Keratinocyte (primary cell): ENCODE measurements at regions not wholly inside any gene's neighbourhood (a gene's known extent, or its start where the extent isn't known, plus 50 kb on each side); places are given as distances from the start of the nearest gene placed in this dataset.

Experiments used
- DNase-seq: peaks from one replicate; pipeline ENCODE4 v3.0.0-alpha.2; 2011; ENCODE audit warnings: low read depth, missing footprints, low spot score
- FAIRE-seq: peaks from 2 replicates; lab custom pipeline; 2011; peaks lifted over from hg19 to GRCh38; lab: Jason Lieb, UNC
- H2AFZ ChIP-seq: 2 replicates; pipeline ENCODE4 v1.6.0; 2012; ENCODE audit warnings: low read length, control low read depth, inconsistent platforms; ENCODE audit not compliant: control insufficient read depth
- H3K27ac ChIP-seq: 2 replicates; pipeline ENCODE4 v1.5.1; 2011; ENCODE audit warnings: low read length; ENCODE audit not compliant: control insufficient read depth, insufficient read depth
- H3K27me3 ChIP-seq: 3 replicates; pipeline ENCODE4 v1.6.0; 2011; ENCODE audit warnings: low read length; ENCODE audit not compliant: control insufficient read depth, insufficient read depth; ENCODE audit errors: extremely low read depth
- H3K36me3 ChIP-seq, 2 experiments: 2 replicates in 1 of 2; 3 replicates in 1 of 2; pipeline ENCODE4 v1.5.1; 2011; ENCODE audit warnings: low read length in 2 of 2, mild to moderate bottlenecking in 1 of 2; ENCODE audit not compliant: control insufficient read depth in 2 of 2, insufficient read depth in 2 of 2; ENCODE audit errors: extremely low read depth in 1 of 2
- H3K4me1 ChIP-seq: 3 replicates; pipeline ENCODE4 v1.5.1; 2011; ENCODE audit warnings: low read length; ENCODE audit not compliant: control insufficient read depth, insufficient read depth; ENCODE audit errors: extremely low read depth
- H3K4me2 ChIP-seq: 3 replicates; pipeline ENCODE4 v1.6.0; 2011; ENCODE audit warnings: low read depth, low read length; ENCODE audit not compliant: control insufficient read depth, insufficient read depth; ENCODE audit errors: extremely low read depth
- H3K4me3 ChIP-seq, 3 experiments: fragments of 200-600 bp in 1 of 3; sonication (generic) in 1 of 3; 2 replicates in 2 of 3; 3 replicates in 1 of 3; pipeline ENCODE4 v1.5.1; 2011 to 2016; ENCODE audit warnings: low read length in 3 of 3, mild to moderate bottlenecking in 3 of 3, control low read depth in 2 of 3, inconsistent platforms in 1 of 3, low read depth in 1 of 3, mixed read lengths in 1 of 3, mixed run types in 1 of 3, moderate library complexity in 1 of 3; ENCODE audit not compliant: control insufficient read depth in 2 of 3, insufficient read depth in 2 of 3; ENCODE audit errors: extremely low read depth in 1 of 3
- H3K79me2 ChIP-seq: 2 replicates; pipeline ENCODE4 v1.6.0; 2012; ENCODE audit warnings: low read length; ENCODE audit not compliant: control insufficient read depth, insufficient read depth
- H3K9ac ChIP-seq: 3 replicates; pipeline ENCODE4 v1.6.0; 2011; ENCODE audit warnings: low read length; ENCODE audit not compliant: control insufficient read depth, insufficient read depth; ENCODE audit errors: extremely low read depth
- H3K9me1 ChIP-seq: 3 replicates; pipeline ENCODE4 v1.6.0; 2011; ENCODE audit warnings: low read length; ENCODE audit not compliant: control insufficient read depth, insufficient read depth; ENCODE audit errors: extremely low read depth
- H3K9me3 ChIP-seq: 2 replicates; pipeline ENCODE4 v1.5.1; 2012; ENCODE audit warnings: low read depth, low read length; ENCODE audit not compliant: control insufficient read depth
- H4K20me1 ChIP-seq: 3 replicates; pipeline ENCODE4 v1.6.0; 2011; ENCODE audit warnings: low read length; ENCODE audit not compliant: control insufficient read depth, insufficient read depth; ENCODE audit errors: extremely low read depth
- CTCF ChIP-seq, 3 experiments: IDR thresholded peaks in 1 of 3; conservative IDR thresholded peaks in 1 of 3; optimal IDR thresholded peaks in 1 of 3; 2 replicates in 2 of 3; 3 replicates in 1 of 3; pipeline versions ENCODE3 to v1.5.1; 2011; ENCODE audit warnings: low read length in 3 of 3, mild to moderate bottlenecking in 3 of 3, moderate library complexity in 2 of 3, control low read depth in 1 of 3, inconsistent platforms in 1 of 3; ENCODE audit not compliant: insufficient read depth in 2 of 3; ENCODE audit errors: extremely low read depth in 1 of 3
- EZH2 ChIP-seq: IDR thresholded peaks from one replicate; pipeline ENCODE4 v1.6.1; 2012; ENCODE audit warnings: inconsistent platforms, mild to moderate bottlenecking, low read length, moderate library complexity
- dilution Hi-C: fragments of 300-500 bp; cut with MboI; formaldehyde crosslinking; loops from one replicate; pipeline ENCODE4 v1.7.0; 2020; ENCODE audit warnings: low sequenced_read_pairs; ENCODE audit not compliant: extremely low pct_ligation_motif_present

- H2AFZ ChIP-seq = peak overlapping the region; percentile 46
- no peak for TF ChIP-seq EZH2
- TF ChIP-seq CTCF (optimal IDR thresholded peaks at IDR 0.05 in 1 of 3, IDR thresholded peaks at IDR 0.05 in 1 of 3, conservative IDR thresholded peaks at IDR 0.05 in 1 of 3; ENCODE audit: extremely low read depth in 1 of 3, insufficient read depth in 2 of 3, low read length in 3 of 3) = no peak
- dilution Hi-C loops = no loop called here
Measured at GRCh38 chr4:154164931-154165839, 326.4 kb downstream of the DCHS2 start.

GRCh38 chr4:154160519-154161301 is 330.9 kb downstream of the DCHS2 start:
- TF ChIP-seq CTCF (optimal IDR thresholded peaks at IDR 0.05 in 1 of 3, IDR thresholded peaks at IDR 0.05 in 1 of 3, conservative IDR thresholded peaks at IDR 0.05 in 1 of 3; ENCODE audit: extremely low read depth in 1 of 3, insufficient read depth in 2 of 3, low read length in 3 of 3) (no peak), EZH2 (no peak)
- Histone ChIP-seq H3K27me3 (no peaks in the 10 kb centered on the region), H3K9me3 (no peaks in the 10 kb centered on the region), H3K9me1 (no peaks in the 10 kb centered on the region), H2AFZ (no peak overlapping the region), H3K27ac (no peak overlapping the region), H3K4me1 (peaks cover 12% of the 10 kb centered on the region), H3K36me3 (no peaks in the 10 kb centered on the region), H4K20me1 (no peaks in the 10 kb centered on the region), H3K79me2 (no peaks in the 10 kb centered on the region), H3K4me2 (no peak overlapping the region), H3K4me3 (no peak overlapping the region), H3K9ac (no peak overlapping the region)
- DNase-seq (no peak), FAIRE-seq (no peak)
- dilution Hi-C loops = no loop called here

More at GRCh38 chr4:154164931-154165839, 326.4 kb downstream of the DCHS2 start:
- Histone ChIP-seq H3K79me2 (no peaks in the 10 kb centered on the region), H3K9me1 (no peaks in the 10 kb centered on the region), H3K27ac (peak overlapping the region; percentile 92), H3K4me3 (no peak overlapping the region), H3K27me3 (no peaks in the 10 kb centered on the region), H3K4me1 (peaks cover 18% of the 10 kb centered on the region), H4K20me1 (no peaks in the 10 kb centered on the region), H3K36me3 (no peaks in the 10 kb centered on the region), H3K9ac (peak overlapping the region; percentile 58), H3K9me3 (no peaks in the 10 kb centered on the region), H3K4me2 (peak overlapping the region; percentile 76)
- FAIRE-seq (peak; percentile 69), DNase-seq (peak; percentile 69)
